ENCODE measurements at regions not wholly inside any gene's neighbourhood (a gene's known extent, or its start where the extent isn't known, plus 50 kb on each side); places are given as distances from the start of the nearest gene placed in this dataset.

DNA sequence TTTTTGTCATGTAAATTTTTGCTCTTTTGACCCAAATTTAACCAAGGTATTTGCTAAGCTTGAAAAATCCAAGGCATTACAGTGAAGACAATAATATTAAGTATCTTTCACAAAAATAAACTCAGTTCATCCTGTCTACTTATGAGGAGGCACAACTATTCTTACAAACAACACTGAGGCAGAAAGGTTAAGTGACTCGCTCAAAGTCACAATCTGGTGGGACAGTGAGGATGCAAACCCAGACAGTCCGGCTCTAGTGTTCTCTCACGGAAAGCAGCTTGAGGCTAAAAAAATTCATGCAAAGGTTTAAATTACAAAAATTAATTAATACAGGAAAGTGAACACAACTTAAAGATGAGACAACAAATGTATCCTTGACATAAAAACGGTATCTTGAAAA lies 125.3 kb downstream of the SIPA1L2 start:
- no peak for TF ChIP-seq GATA2 (IDR thresholded peaks at IDR 0.05; ENCODE audit: low read depth, low read length)
- no peak for TF ChIP-seq GATA3 (IDR thresholded peaks at IDR 0.05; ENCODE audit: low read depth, low read length)

Data from SH-SY5Y (cell line).